ENCODE measurements at regions not wholly inside any gene's neighbourhood (a gene's known extent, or its start where the extent isn't known, plus 50 kb on each side); places are given as distances from the start of the nearest gene placed in this dataset.
"Not testable (repeated sequence)": the region's sequence is repeated elsewhere in the genome, so short reads cannot be mapped to it uniquely, and the experiment has no call there.

DNA sequence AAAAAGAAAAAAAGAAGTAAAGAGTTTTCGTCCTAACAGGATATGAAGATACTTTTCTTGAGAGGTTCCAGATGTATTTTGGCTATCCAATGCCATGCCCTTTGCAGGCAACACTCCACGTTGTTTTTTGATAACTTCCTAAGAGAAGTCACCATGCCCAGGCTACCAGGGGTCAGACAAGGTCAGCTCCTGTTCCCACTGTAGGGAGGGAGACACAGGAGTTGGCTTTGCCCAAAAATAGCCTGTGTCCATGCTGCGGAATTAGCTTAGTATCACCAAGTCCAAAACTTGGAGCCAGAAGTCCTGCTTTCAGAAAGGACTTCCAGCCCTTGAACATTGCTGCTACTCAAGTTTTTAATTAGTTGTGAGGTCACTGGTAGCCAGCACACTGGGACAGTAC, 62.1 kb upstream of the NRIP1 start:
- Histone ChIP-seq H3K27ac (ENCODE audit: low read depth, low read length) (no peak overlapping the region), H3K9me3 (ENCODE audit: control insufficient read depth, insufficient read depth, low read length) (no peaks in the 10 kb centered on the region), H3K4me3 (ENCODE audit: low read depth, low read length) (no peak overlapping the region), H3K27me3 (ENCODE audit: control insufficient read depth, insufficient read depth, low read length) (no peaks in the 10 kb centered on the region)
- no peak for DNase-seq (ENCODE audit: low read depth, low spot score)
- POLR2A ChIA-PET, result no interaction called here
- no peak for TF ChIP-seq CTCF (IDR thresholded peaks at IDR 0.05; ENCODE audit: low read depth, low read length)
- CTCF ChIA-PET, result no interaction called here

- ChIA-PET CTCF (no interaction called here), POLR2A (no interaction called here)
- TF ChIP-seq CTCF (IDR thresholded peaks at IDR 0.05; ENCODE audit: low read depth, low read length), result no peak
- H3K4me3 ChIP-seq (ENCODE audit: low read depth, low read length), result no peak overlapping the region
- H3K27me3 ChIP-seq (ENCODE audit: control insufficient read depth, insufficient read depth, low read length), result no peaks in the 10 kb centered on the region
- DNase-seq (ENCODE audit: low read depth, low spot score), result no peak
- H3K9me3 ChIP-seq (ENCODE audit: control insufficient read depth, insufficient read depth, low read length), result no peaks in the 10 kb centered on the region
- H3K27ac ChIP-seq (ENCODE audit: low read depth, low read length), result no peak overlapping the region
These were observed 62.6 kb upstream of the NRIP1 start for GRCh38 chr21:15127437-15127836.

DNA sequence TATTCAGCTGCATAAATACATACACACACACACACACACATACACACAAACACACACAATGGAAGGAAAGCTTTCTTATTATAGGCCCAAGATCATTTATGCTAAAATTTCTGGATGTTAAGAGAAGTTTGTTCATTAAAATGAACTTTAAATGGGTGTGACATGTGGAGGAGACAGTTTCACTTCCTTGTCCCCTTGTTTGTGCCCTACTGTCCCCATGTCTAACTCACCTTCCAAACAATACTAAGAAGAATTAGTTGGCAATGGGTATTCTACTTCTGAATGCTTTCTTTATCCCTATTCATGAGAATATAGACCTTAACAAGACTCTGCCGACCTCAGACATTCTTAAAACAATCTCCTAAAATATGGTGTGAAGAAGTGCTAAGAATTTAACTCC, 63.5 kb upstream of the NRIP1 start:
- TF ChIP-seq CTCF (IDR thresholded peaks at IDR 0.05; ENCODE audit: low read depth, low read length), result no peak
- DNase-seq (ENCODE audit: low read depth, low spot score), result no peak
- Histone ChIP-seq H3K27me3 (ENCODE audit: control insufficient read depth, insufficient read depth, low read length) (no peaks in the 10 kb centered on the region), H3K4me3 (ENCODE audit: low read depth, low read length) (no peak overlapping the region), H3K27ac (ENCODE audit: low read depth, low read length) (no peak overlapping the region), H3K9me3 (ENCODE audit: control insufficient read depth, insufficient read depth, low read length) (no peaks in the 10 kb centered on the region)
- ChIA-PET POLR2A (no interaction called here), CTCF (no interaction called here)

DNA sequence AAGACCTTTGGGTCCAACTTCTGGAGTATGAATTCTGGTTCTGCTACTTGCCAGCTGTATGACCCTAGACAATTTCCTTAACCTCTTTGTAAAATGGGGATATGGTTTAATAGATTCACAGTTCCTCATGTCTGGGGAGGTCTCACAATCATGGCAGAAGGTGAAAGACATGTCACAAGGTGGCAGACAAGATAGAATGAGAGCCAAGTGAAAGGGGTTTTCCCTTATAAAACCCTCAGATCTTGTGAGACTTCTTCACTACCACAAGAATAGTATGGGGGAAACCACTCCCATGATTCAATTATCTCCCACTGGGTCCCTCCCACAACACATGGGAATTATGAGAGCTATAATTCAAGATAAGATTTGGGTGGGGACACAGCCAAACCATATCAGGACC, 63.9 kb upstream of the NRIP1 start:
- H3K27me3 ChIP-seq (ENCODE audit: control insufficient read depth, insufficient read depth, low read length); H3K27ac ChIP-seq (ENCODE audit: low read depth, low read length); CTCF ChIA-PET; DNase-seq (ENCODE audit: low read depth, low spot score); H3K9me3 ChIP-seq (ENCODE audit: control insufficient read depth, insufficient read depth, low read length); H3K4me3 ChIP-seq (ENCODE audit: low read depth, low read length); POLR2A ChIA-PET: not testable (repeated sequence)

GRCh38 chr21:15130326-15130725, 65.5 kb upstream of the NRIP1 start:
- TF ChIP-seq CTCF (IDR thresholded peaks at IDR 0.05; ENCODE audit: low read depth, low read length), result no peak
- H3K4me3 ChIP-seq (ENCODE audit: low read depth, low read length), result no peak overlapping the region
- no peak overlapping the region for H3K27ac ChIP-seq (ENCODE audit: low read depth, low read length)
- H3K27me3 ChIP-seq (ENCODE audit: control insufficient read depth, insufficient read depth, low read length), result no peaks in the 10 kb centered on the region
- ChIA-PET CTCF (no interaction called here), POLR2A (no interaction called here)
- H3K9me3 ChIP-seq (ENCODE audit: control insufficient read depth, insufficient read depth, low read length), result no peaks in the 10 kb centered on the region
- DNase-seq (ENCODE audit: low read depth, low spot score), result no peak

GRCh38 chr21:15130751-15131150, 66.0 kb upstream of the NRIP1 start:
- no peaks in the 10 kb centered on the region for H3K27me3 ChIP-seq (ENCODE audit: control insufficient read depth, insufficient read depth, low read length)
- DNase-seq (ENCODE audit: low read depth, low spot score), result no peak
- no peaks in the 10 kb centered on the region for H3K9me3 ChIP-seq (ENCODE audit: control insufficient read depth, insufficient read depth, low read length)
- ChIA-PET CTCF (no interaction called here), POLR2A (no interaction called here)
- no peak overlapping the region for H3K27ac ChIP-seq (ENCODE audit: low read depth, low read length)
- no peak overlapping the region for H3K4me3 ChIP-seq (ENCODE audit: low read depth, low read length)
- no peak for TF ChIP-seq CTCF (IDR thresholded peaks at IDR 0.05; ENCODE audit: low read depth, low read length)
